ENCODE measurements at regions not wholly inside any gene's neighbourhood (a gene's known extent, or its start where the extent isn't known, plus 50 kb on each side); places are given as distances from the start of the nearest gene placed in this dataset.

DNA sequence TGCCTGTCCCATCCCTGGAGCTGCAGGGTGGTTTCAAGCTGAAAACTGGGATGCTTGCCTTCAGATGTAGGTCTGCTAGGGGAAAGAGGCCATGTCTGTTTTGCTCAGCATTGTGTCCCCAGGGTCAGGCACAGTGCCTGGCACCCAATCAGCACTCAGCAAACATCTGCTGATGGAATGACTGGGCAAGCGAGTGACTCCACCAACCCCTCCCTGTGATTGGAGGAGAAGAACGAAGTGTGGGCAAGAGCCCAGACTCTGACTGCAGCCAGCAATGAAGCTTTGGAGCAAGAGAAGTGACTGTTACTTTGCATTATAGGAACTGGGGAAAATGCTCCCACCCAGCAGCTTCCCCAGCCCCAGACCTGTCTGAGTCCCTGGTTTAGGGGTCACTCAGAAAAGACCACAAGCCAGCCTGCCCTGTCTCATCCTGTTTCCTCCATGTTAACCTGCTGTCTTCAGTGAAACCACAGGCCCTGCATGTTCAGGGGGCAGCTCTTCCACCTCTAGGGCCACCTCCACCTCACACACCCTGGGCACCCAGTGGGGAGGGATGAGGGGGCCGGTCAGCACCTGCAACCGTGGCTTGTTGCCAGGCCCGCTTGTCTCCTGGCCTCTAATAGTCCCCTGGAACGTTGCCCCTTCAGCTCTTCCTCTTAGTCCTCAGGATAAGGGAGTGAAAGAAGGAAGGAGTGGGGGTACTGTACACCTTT lies 147.4 kb downstream of the TRIM29 start:
- TF ChIP-seq, protein P1, sequence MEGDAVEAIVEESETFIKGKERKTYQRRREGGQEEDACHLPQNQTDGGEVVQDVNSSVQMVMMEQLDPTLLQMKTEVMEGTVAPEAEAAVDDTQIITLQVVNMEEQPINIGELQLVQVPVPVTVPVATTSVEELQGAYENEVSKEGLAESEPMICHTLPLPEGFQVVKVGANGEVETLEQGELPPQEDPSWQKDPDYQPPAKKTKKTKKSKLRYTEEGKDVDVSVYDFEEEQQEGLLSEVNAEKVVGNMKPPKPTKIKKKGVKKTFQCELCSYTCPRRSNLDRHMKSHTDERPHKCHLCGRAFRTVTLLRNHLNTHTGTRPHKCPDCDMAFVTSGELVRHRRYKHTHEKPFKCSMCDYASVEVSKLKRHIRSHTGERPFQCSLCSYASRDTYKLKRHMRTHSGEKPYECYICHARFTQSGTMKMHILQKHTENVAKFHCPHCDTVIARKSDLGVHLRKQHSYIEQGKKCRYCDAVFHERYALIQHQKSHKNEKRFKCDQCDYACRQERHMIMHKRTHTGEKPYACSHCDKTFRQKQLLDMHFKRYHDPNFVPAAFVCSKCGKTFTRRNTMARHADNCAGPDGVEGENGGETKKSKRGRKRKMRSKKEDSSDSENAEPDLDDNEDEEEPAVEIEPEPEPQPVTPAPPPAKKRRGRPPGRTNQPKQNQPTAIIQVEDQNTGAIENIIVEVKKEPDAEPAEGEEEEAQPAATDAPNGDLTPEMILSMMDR (IDR thresholded peaks at IDR 0.05 in 2 of 3, conservative IDR thresholded peaks at IDR 0.05 in 1 of 3; ENCODE audit: insufficient read depth in 2 of 3, low read depth in 1 of 3, low read length in 3 of 3): no peak
- TF ChIP-seq GABPA (tag; conservative IDR thresholded peaks at IDR 0.05; ENCODE audit: low read depth): no peak
- TF ChIP-seq JUND (IDR thresholded peaks at IDR 0.05; ENCODE audit: borderline replicate concordance, low read depth, low read length): no peak
- no peak for TF ChIP-seq JUND (tag; IDR thresholded peaks at IDR 0.05; ENCODE audit: borderline replicate concordance, low read depth, low read length)
- TF ChIP-seq NCOA2 (IDR thresholded peaks at IDR 0.05; ENCODE audit: partially characterized antibody in 2 of 2): no peak
- TF ChIP-seq SRSF3 (IDR thresholded peaks at IDR 0.05; ENCODE audit: insufficient read depth, low read length): no peak
- TF ChIP-seq ZNF354B (CRISPR knock-in tag; IDR thresholded peaks at IDR 0.05): no peak
- no peak for TF ChIP-seq CAMTA2 (CRISPR knock-in tag; conservative IDR thresholded peaks at IDR 0.05)
- TF ChIP-seq BCLAF1 (IDR thresholded peaks at IDR 0.05; ENCODE audit: borderline replicate concordance in 1 of 2, control insufficient read depth in 1 of 2, low read depth in 2 of 2, low read length in 1 of 2): no peak
- TF ChIP-seq, protein P2, sequence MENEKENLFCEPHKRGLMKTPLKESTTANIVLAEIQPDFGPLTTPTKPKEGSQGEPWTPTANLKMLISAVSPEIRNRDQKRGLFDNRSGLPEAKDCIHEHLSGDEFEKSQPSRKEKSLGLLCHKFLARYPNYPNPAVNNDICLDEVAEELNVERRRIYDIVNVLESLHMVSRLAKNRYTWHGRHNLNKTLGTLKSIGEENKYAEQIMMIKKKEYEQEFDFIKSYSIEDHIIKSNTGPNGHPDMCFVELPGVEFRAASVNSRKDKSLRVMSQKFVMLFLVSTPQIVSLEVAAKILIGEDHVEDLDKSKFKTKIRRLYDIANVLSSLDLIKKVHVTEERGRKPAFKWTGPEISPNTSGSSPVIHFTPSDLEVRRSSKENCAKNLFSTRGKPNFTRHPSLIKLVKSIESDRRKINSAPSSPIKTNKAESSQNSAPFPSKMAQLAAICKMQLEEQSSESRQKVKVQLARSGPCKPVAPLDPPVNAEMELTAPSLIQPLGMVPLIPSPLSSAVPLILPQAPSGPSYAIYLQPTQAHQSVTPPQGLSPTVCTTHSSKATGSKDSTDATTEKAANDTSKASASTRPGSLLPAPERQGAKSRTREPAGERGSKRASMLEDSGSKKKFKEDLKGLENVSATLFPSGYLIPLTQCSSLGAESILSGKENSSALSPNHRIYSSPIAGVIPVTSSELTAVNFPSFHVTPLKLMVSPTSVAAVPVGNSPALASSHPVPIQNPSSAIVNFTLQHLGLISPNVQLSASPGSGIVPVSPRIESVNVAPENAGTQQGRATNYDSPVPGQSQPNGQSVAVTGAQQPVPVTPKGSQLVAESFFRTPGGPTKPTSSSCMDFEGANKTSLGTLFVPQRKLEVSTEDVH (IDR thresholded peaks at IDR 0.05; ENCODE audit: low read depth, partially characterized antibody): no peak
- no peak for TF ChIP-seq MNT (conservative IDR thresholded peaks at IDR 0.05)

Data from K562 (cell line).